NCI-H2196 (cell line): ENCODE measurements at regions not wholly inside any gene's neighbourhood (a gene's known extent, or its start where the extent isn't known, plus 50 kb on each side); places are given as distances from the start of the nearest gene placed in this dataset.
"Not testable (repeated sequence)": the region's sequence is repeated elsewhere in the genome, so short reads cannot be mapped to it uniquely, and the experiment has no call there.

Experiments used
- DNase-seq: peaks from one replicate; lab custom pipeline; 2025; ENCODE audit not compliant: unreplicated experiment; lab: John Stamatoyannopoulos, UW

DNA sequence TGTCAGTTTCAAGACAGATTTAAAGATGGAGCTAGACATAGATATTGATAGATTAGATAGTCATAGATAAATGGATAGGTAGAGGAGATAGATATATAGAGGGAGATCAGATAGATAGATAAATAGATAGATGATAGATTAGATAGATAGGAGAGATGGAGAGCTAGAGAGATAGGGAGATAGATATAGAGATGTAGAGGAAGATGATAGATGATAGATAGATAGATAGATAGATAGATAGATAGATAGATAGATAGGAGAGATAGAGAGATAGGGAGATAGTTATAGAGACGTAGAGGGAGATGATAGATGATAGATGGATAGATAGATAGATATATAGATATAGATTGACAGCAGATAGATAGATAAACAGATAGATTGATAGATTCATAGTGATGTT is 1038.8 kb upstream of the AUTS2 start:
- DNase-seq: no peak

DNA sequence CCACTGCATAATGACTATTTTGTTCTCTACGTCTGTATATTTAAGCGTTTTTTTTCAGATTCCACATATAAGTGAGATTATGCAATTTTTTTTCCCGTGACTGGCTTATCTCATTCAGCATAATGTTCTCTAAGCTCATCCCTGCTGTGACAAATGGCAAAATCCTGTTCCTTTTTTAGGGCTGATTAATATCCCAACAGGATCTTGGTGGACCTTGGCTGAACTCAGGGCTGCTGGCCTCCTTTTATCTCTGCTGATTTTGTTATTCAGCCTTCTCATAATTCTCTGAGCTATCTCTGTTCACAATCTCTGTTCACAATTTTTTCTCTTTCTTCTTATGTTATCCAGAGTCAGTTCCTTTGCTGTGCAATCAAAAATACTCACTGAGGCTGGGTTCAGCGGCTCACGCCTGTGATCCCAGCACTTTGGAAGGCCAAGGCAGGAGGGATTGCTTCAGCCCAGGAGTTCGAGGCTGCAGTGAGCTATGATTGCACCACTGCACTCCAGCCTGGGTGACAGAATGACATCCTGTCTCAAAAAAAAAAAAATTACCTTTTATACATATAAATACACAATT is 1035.9 kb upstream of the AUTS2 start:
- DNase-seq: no peak

DNA sequence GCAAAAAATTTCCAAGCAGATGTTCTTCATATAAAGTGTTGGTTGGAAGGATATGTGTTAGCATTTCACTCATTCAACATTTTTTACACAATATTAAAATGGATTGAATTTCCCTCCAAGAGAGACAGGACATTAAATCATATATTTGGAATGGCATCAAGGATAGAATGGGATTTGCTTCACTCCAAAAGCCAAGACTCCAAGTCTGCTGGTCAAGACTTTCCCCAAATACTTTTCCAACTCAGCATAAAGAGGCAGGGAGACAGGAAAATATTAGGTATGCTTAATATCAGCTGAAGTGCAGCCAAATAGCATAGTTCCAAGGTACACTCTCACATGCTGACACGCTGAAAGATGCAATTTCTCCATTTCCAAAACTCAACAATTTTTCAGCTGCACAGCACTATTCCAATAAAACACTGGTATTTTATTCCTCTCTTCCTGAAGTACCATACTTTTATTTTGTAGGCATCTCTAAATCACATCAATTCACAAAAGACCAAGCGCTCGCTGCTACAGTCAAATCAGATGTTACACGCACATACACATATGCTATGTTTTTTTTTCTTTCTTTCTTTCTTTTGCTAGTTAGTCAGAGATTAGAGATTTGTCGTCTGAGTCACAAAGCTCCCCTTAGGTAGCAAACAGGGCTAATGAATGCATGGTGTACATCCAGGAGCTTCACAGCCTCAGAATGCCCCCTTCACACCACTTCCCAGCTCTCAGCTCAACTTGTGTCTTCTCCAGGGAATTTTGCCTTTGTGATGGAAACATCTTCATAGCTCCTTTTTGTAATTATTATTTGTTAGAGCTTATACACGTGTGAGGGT is 1033.8 kb upstream of the AUTS2 start:
- DNase-seq: no peak

DNA sequence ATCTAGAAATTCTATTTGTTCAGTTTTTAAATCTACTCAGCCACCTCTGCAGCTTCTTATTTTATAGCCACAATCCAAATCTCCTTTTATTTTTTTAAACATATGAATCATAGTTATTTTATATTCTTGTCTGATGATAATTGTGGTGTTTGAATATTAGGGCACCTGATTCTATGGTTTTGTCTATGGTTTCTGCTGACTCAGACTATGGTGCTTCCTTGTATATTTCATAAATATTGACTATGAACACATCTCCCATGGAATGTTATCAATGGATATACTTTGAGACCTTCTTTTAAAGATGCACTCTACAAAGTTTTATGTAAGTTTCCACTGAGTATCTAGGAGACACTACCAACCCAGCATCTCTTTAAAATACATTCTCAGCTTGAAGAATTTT is 1027.0 kb upstream of the AUTS2 start:
- DNase-seq: no peak

DNA sequence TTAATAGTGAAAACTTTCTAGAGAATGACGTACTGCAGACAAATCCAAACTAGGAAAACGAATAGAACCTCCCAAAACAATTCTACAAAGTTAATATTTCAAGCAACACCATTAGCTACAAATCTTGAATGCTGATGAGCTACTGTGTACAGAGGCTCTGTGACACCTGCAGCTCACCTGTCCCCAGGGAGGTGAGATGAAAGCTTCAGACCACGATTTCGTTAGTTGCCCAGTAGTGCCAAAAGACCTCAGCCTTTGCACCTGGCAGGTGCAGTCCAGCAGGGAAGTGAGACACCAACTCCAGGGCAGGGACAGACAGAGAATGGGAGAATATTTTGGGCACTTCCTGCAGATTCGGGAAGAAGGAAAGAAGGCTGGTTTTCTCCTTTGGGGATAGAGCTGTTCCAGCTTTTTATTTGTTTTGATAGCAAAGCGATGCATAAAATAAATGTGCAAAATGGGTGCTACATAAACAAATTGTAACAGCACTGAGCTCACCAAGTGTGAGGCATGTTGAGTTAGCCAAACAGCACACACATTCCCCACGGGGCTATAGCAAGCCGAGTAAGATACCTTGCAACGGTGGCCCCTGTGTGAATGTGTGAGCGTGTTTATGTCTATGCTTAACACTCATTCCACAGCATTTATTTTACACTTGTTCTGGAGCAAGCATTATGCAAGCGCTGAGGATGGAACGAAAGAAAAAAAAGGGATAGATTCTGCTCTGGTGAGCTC is 1024.8 kb upstream of the AUTS2 start:
- DNase-seq: peak; percentile 21

DNA sequence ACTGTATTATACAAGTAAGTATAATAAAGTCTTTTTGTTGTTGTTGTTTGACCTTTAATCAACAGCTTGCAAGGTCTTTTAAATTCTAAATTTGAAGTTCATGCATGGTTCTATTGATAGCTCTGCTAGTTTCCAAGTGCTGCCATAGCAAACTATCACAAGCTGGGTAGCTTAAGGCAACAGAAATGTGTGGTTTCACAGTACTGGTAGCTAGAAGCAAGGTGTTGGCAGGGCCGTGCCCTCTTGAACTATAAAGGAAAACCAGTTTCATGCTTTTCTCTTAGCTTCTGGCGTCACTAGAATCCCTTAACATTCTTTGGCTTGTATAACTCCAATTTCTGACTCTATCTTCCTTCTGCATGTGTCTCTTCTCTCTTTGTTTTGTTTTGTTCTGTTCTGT is 1021.9 kb upstream of the AUTS2 start:
- peak; percentile 14 for DNase-seq

DNA sequence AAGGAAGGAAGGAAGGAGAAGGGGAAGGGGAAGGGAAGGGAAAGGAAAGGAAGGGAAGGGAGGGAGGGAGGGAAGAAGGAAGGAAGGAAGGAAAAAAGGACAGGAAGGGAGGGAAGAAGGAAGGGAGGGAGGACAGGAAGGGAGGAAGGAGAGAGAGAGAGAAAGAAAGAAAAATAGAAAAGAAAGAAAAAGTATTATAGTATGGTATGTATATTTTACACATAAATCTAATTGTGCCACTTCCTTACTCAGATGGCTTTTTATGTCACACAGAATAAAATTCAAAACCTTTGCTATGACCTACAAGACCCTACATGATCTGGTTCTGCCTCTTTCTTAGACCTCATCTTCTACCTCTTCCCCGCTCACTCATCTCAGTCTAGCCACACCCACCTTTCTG is 1016.9 kb upstream of the AUTS2 start:
- no peak for DNase-seq

DNA sequence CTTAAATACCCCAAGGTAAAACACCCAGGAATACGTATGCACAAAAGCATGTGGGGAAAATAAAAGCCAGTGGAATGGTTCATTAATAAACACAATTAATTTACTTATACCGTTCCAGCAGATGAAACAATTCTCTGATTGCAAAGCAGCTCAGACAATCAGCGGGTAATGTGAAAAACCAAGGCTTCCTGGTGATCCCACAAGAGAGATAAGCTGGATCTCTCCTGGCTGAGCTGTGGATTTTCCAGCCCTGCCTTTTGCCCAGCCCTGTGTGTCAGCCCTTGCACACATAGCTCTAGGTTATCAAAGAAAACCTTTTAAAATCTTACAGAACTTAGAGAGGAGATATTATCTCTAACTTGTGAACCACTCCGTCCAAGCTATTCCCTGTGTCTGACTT is 1010.7 kb upstream of the AUTS2 start:
- no peak for DNase-seq

DNA sequence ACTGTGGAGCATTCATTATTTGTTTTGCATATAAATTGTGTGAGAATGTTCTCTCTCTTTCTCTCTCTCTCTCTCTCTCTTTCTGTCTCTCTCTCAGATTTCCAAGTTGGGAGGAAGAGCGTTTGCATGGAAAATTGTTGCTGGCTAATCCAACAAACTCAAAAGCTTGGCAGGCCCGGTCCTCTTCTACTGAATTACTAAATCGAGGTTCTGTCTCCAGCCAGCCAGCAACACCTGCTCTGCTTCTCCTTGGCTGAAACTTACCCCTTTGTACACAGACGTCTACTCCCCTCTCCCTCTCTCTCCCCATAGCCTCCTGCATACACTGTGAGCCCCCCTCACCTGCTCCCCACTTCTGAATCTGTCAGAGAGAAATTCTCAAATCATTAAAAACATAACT is 996.4 kb upstream of the AUTS2 start:
- DNase-seq: peak; percentile 22

DNA sequence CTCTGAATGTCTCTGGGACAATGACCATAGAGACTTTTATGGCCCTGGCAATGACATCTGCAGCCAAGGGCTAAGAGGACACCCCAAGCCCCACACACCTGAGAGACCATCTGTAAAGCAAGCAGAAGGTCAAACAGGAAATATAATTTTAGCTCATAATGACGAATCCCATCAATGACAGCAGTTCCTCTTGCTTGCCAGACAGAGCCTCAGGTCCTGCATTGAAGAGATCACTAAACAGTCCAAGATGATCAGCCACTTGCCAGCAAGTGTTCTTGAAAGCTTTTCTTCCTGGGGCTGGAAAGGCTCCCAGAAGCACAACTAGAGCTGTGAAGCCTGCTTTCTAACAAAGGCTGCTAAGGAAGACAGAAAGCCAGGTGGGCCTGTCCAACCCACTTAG is 993.7 kb upstream of the AUTS2 start:
- DNase-seq: peak; percentile 21

DNA sequence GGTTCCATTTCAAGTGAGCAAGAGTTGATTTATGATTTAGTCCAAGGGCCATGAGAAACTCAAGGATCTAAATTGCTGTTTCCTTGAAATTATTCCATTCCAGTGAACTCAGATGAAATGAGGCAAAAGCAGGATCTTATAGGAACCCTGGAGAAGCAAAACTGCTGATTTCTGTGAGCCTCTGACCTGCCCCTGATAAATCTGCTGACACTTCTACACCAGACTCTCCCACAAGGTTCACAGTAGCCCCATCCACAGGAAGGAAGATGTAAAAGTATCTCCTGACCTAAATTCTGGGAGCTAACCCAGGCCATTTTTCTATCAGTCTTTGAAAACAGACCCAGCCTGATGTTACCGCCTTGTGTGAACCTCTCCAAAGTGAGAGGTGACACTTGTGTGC is 987.6 kb upstream of the AUTS2 start:
- DNase-seq: no peak

DNA sequence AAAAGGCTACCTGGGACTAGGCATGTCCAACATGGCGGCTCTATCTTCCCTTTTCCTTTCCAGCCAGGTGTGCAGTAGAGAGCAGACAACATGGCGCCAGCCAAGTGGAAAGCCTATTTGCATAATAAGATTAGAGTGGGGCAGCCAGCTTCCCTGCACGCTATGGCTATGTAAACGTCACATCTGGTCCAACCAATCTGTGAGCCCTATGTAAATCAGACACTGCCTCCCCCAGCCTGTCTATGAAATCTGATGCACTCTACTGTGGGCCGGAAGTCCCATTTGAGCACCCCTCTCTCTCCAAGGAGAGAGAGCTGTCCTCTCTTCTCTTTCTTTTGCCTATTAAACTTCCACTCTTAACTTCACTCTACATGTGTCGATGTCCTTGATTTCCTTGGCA is 984.9 kb upstream of the AUTS2 start:
- peak; percentile 80 for DNase-seq

DNA sequence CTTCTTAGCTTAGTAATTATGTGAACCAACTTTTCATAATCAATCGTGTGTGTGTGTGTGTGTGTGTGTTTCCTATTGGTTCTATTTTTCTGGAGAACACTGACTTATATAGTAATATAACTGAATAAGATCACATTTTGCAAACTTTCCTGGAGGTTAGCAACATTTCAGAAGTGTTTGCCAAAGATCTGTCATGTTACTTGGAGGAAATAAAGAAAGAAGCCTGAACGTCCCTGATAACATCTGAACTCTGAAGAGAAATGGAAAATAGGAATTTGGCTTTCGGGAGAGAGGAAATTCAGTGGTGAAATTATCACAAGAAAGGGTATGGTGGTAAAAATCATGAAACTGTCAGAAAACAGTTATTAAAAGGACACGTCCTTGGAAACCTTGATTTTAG is 984.4 kb upstream of the AUTS2 start:
- no peak for DNase-seq

DNA sequence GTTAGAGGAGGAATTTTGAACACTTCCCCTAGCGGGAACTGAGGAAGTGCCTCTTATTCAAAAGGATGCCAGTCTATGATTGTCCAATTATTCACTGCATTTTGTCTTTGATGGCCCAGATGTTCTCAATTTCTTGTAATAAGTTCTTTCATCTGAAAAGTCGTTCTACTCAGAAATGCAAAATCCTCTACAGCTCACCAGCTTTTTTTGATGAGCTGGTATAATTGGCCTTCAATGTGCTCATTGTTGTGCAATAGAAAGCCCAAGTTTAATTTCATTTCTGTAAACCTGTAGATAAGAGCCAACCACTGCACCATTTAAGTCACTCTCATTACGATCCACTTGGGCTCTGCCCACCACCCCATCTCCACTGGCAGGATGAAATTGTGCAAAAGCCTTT is 978.7 kb upstream of the AUTS2 start:
- DNase-seq: no peak

DNA sequence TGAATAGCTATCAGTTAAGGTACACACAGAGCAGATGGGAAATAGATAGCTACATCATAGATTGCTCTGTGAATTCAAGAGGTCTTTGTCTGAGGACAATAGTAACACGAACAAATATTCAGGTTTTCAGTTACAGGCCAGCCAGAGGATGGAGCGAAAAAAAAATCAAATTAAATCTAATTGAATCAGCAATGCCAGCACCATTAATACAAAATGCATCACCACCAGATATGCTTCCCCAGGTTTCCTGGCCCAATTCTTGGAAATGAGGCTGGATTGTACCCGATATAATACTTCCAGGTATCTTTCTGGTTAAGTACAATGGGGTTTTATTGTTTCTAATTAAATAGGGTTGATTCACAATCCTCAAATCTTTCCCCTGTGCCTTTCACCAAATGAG is 975.8 kb upstream of the AUTS2 start:
- DNase-seq: no peak

DNA sequence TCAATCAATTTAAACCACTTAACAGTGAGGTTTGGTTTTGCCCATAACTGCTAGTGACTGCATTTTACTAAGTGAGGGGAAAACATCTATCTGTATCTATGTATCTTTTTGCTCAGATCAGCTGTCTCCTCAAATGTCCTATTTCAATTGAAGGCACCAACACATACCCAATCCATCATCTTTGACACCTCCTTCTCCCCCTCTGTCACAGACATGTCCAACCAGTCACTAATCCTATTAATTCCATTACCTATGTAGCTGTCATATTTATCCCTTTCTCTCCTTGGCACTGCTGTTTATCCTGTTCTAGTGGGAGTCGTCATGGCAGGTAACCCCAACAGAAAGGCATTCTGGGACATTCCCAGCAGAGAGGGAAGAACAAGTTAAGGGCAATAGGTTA is 975.2 kb upstream of the AUTS2 start:
- no peak for DNase-seq

DNA sequence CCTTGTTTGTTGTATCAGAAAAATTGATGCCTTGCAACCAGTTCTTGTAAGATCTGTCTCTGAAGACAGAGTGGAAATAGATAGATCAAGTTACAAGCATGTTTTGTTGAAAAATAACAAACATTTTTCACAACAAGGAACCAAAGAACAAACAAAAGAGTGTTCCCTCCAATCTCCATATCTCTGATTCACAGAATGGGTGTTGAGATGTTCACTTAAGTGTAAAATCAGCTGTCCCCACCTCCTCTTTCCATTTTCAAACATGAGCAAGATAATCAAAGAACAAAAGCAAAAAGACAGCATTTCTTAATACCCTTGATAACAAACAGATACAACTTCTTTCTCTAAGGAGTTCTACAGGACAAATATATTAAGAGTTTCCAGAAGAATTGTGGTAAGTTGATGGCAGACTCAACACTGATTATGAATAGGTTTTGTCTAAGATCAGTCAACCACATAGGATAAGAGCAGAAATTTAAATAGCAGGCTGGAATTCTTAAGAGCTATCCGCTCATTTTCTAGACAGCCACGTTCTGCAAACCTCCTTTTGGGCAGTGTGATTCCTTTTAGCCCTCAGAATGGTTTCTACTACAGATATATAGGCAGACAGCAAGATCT is 970.9 kb upstream of the AUTS2 start:
- DNase-seq: no peak

DNA sequence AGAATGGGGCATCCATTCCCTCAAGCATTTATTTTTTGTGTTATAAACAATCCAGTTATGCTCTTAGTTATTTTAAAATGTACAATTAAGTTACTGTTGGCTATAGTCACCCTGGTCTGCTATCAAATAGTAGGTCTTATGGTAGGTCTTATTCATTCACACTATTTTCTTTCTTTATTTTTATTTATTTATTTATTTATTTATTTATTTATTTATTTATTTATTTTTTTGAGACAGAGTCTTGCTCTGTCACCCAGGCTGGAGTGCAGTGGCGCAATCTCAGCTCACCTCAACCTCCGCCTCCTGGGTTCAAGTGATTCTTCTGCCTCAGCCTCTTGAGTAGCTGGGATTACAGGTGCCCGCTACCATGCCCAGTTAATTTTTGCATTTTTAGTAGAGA is 967.4 kb upstream of the AUTS2 start:
- DNase-seq: not testable (repeated sequence)

DNA sequence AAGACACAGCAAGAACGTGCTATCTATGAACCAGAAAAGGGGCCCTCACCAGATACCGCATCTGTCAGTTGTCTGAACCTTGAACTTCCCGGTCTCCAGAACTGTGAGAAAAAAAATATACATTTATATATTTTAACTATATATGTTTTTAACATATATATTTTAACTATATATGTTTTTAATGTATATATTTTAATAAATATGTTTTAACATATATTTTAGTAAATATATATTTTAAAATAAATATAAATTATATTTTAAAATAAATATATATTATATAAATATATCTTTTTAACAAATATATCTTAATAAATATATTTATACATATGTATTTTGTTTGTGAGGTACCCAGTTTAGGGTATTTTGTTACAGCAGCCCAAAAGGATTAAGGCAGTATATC is 958.2 kb upstream of the AUTS2 start:
- DNase-seq: no peak

DNA sequence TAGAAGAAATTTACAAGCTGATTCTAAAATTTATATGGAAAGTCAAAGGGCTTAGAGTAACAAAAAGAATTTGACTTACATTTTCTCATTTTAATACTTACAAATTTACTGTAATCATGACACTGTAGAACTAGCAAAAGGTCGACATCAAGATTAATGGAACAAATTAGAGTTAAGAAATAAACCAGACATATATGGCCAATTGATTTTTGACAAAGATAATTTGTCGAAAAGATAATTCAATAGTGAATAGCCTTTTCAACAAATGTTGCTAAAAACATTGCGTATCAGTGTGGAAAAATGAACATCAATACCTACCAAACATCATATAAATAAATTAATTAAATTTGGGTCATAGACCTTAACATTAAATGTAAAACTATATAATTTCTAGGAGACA is 955.5 kb upstream of the AUTS2 start:
- no peak for DNase-seq

DNA sequence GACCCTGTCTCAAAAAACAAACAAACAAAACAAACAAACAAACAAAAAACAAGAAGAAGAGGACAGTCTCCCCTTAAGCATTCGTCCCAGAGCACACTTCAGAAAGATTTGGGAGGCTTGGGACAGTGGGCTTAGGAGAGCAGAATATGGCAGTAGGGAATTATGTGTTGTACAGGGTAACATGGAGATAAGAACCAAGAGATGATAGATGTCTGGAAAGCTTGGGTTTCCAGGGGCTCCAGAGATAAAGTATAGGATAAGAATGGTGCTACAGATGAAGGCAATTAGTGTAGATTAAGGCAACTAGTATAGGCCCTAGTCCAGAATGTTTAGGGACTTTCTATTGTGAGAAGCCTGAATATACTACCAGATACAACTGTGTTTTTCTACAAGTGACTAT is 934.9 kb upstream of the AUTS2 start:
- no peak for DNase-seq

DNA sequence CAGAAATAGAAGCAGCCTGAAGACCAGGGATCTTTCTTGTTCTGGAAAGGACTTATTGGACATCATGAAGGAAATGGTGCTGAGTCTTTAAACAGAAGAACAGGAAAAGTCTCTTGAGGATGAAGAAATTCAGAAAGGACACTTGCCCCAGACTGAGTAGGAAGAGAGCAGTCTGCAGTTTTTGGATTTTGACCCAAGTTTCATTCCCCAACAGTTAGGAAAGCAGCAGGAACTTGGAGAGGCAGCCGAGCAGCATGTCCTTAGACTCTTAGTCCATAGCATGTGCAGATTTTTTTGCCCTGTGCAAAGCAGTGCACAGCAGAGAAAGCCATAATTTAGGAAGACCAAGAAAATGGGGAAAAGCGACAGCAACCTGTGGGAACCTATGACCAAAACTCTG is 927.2 kb upstream of the AUTS2 start:
- no peak for DNase-seq
